GM04504 (cell line): ENCODE measurements at regions not wholly inside any gene's neighbourhood (a gene's known extent, or its start where the extent isn't known, plus 50 kb on each side); places are given as distances from the start of the nearest gene placed in this dataset.
"Not testable (repeated sequence)": the region's sequence is repeated elsewhere in the genome, so short reads cannot be mapped to it uniquely, and the experiment has no call there.

Experiments used
- DNase-seq: peaks from one replicate; pipeline ENCODE4 v3.0.0-alpha.2; 2012; ENCODE audit warnings: low read depth

GRCh38 chr9:80538976-80539375 lies 967.2 kb downstream of the TLE4 start:
- DNase-seq, result no peak

GRCh38 chr9:80522465-80522864 lies 950.7 kb downstream of the TLE4 start:
- DNase-seq, result no peak

GRCh38 chr9:80521151-80521550 lies 949.4 kb downstream of the TLE4 start:
- no peak for DNase-seq

DNA sequence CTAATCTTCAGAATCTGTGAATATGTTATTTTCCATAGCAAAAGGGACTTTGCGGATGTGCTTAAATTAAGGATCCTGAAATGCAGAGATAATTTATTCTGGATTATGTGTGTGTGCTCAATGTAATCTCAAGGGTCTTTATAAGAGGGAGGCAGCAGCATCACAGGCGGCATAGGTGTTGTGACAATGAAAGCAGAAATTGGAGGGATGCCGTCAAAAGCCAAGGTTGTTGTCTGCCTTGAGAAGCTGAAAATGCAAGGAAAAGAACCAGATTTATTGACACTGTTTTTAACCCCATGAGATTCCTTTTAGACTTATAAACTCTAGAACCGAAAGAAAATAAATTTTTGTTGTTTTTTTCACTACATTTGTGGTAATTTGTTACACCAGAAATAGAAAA lies 948.5 kb downstream of the TLE4 start:
- DNase-seq, result no peak

GRCh38 chr9:80518441-80518840 lies 946.7 kb downstream of the TLE4 start:
- no peak for DNase-seq

DNA sequence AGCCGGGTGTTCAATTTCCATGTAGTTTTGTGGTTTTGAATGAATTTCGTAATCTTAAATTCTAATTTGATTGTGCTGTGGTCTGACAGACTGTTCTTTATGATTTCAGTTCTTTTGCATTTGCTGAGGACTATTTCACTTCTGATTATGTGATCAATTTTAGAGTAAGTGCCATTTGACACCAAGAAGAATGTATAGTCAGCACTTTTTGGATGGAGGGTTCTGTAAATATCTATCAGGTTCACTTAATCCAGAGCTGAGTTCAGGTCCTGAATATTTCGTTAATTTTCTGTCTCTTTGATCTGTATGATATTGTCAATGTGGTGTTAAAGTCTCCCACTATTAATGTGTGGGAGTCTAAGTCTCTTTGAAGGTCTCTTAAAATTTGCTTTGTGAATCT lies 944.9 kb downstream of the TLE4 start:
- DNase-seq, result no peak

DNA sequence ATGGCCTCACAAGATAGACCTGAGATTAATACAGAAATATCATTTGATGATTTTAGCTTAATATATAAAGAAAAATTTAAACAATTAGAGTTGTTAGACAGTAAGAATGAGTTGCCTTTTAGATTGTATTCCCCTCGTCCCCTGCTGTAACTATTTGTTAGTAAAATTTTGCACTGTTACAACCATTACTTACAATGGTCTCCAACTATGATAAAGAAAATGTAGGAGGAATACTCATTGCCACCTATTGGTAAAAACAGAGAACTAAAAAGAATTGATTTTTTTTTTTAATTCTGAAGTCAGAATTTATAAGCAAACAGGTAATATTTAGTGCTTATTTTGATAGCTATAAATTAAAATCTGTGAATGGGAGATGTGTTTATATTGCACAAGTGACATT lies 937.6 kb downstream of the TLE4 start:
- no peak for DNase-seq

- no peak for DNase-seq
Observed at GRCh38 chr9:80507611-80508010, 935.8 kb downstream of the TLE4 start.

DNA sequence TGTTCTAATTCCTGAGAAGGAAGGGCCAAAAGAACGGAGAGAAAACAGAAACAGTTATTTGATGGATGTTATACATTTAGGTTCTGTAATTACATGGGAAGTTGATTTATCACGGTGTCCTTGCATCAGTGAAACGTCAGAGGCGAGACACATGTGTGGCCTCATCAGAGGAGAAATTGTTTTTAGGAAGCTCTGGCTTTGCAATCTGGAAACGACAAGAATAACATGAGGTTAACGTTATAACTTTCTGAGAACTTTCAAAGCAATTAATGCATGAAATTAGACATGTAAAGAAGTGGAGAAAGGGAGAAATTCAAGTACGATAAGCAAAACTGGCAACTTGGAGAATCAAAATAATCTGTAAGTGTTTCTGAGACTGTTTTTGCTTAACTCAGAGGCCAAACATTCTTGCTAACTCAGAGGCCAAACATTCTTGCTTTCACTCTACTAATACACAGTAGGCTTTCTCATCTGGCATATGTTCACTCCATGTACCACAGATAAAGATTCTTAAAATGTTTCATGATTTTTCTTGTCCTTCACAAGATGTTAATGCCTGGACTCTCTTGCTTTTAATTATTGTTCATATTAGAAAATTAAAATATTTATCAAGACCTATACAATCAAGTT lies 933.0 kb downstream of the TLE4 start:
- no peak for DNase-seq

- DNase-seq, result no peak
Observed at GRCh38 chr9:80503671-80504281, 932.0 kb downstream of the TLE4 start.

DNA sequence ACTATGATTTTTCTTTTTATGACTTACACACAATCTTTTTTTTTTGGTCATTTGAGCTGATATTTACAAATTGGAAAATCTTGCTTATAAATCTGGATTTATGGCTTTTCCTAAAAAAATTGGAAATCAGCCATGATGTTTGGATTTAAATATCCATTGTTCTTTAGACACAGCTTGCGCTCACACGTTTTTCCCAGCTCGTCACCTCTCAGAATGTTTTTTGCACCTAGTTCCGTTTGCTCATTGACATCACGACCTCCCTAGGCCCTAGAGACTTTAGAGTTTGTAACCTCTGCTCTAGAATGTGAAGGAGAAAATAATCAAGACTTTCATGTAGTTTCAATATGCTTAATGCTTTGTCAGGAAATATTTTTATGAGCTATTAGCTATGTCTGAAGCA lies 930.5 kb downstream of the TLE4 start:
- no peak for DNase-seq

DNA sequence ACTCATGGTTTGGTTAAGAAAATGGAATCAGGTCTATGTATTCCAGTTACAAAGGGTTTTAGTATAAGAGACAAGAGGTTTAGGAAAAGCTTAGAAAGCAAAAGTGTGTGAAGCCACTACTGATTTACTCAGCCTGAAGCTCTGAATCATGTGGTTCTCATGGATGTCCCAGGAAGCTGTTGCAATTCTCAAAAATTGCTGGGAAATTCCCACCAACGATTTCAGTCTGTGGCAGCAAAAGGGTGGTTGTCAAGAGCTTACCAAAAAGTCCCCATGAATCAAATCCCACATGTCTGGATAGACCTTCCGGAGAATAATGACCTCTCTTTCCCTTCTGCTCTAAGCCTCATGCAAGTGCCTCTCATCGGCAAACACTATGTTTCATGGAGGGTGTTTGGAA lies 929.9 kb downstream of the TLE4 start:
- no peak for DNase-seq

DNA sequence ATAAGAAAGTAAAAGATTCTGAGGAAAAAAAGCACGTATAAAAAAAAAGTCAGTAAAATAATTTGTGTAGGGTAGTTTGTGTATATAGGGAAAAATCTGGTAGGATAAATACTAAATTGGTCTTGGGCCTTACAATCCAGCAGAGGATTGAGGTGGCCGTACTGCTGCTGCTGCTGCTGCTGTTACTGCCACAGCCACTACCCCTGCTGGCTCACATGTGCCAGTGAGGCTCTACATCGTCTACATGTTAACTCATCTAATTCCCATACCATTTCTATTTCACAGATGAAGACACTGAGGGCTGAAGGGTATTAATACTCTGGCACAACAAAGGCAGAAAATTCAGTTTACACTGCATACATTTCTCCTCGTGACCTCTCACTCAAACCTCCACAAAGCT lies 928.5 kb downstream of the TLE4 start:
- DNase-seq, result no peak

- DNase-seq, result no peak
Observed at GRCh38 chr9:80498001-80498555, 926.3 kb downstream of the TLE4 start.

DNA sequence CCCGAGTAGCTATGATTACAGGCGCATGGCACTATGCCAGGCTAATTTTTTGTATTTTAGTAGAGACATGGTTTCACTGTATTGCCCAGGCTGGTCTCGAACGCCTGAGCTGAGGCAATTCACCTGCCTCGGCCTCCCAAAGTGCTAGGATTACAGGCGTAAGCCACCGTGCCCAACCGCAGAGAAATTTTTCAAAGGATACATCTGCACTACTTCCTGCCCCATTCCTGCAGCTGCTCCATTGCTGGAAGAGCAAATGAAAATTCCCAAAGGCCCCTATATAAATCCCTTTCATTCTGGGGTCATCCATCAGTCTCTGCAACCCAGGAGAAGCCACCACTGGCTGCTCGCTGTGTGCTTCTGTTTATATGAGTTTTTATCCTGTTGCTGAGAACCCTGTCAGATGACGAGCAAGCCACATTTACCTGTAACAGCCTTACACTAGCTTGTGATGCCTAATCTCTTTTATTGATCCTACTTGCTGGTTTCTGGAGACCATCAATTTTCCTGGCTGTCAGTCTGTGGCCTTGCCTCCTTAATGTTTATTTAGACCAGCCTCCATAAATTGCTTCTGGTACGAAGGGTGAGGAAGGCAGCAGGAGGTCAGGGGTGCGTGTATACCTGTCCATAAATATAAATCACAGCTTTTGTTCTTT lies 925.3 kb downstream of the TLE4 start:
- no peak for DNase-seq

GRCh38 chr9:80493258-80493657 lies 921.5 kb downstream of the TLE4 start:
- no peak for DNase-seq

- DNase-seq, result no peak
Observed at GRCh38 chr9:80492221-80492620, 920.5 kb downstream of the TLE4 start.

DNA sequence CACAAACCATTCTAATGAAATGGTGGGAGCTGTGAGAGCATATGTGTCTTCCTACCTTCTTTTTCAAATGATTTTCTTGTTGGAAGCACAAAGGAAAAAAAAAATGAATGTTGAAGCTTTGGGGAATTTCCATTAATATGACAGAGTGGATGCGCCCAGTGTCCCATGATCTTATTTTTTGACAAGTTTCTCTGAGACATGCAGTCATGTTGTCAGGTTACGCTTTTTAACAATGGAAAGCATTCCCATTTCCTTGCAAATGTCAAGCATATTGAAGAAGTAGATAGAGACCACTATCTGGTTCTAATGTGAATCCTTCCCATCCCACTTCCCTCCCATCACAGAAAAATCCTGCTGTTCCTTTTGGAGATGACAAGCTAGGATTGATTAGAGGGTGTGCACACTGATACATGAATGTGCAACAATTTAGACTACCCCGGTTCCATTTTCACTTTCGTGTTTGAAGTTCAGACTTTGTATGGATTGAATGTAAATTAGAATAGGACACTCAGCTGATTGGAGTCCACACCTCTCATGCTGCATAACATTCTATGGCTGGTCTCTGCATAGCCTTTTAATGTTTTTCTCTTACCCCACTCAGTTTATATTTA lies 919.4 kb downstream of the TLE4 start:
- DNase-seq, result no peak

DNA sequence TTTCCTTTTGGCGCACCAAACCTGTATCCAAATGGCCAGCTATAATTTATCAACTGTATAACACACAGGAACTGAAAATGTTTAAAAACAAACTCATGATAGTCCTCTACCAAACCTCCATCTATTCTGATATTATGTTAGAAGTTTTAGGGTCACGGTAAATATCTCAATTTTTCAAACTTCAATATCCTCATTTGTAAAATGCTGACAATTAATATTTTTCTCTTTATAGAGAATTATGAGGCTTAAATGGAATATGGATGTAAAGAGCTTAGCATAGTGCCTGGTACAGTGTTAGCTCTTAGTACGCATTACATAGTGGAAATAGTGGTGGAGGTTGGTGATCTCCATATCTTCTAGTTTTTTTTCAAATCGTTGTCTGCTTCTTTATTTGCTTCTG lies 917.6 kb downstream of the TLE4 start:
- no peak for DNase-seq

GRCh38 chr9:80485420-80486250 lies 913.9 kb downstream of the TLE4 start:
- DNase-seq, result no peak

DNA sequence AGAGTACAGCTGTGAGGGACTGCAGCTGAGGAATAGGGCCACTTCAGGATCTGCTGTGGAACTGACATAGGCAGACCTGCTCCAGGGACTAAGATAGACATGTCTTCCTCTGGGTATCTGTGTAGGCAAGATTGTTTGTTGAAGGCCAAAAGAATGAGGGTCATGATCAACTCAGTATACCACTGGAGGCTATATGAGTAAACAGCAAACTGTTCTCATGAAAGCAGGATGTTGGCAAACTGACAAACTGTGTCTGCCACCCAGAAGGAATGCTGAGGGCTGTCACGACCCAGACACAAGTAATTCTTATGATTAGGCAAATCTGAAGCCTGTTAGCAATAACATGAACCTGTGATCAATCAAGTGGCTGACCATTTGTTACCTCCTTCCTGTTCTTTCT lies 910.5 kb downstream of the TLE4 start:
- not testable (repeated sequence) for DNase-seq

DNA sequence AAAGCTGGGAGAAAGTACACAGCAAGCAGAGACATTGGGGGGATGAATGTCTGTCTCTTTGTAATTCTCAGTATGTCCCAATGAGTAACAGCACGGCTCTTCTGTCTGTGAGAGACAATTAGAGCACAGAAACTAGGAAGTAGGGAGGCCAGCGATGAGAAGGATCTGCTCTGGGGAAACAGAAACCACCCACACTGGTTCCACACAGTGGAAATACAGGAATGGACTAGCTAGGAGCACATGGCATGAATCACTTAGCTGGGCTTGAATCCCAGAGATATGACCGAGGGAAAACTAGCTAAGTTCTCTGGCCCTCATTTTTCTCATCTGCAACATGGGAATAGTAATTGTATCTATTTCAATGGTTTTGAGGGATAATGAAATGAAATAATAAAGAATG lies 895.9 kb downstream of the TLE4 start:
- DNase-seq, result no peak
